ENCODE measurements at regions not wholly inside any gene's neighbourhood (a gene's known extent, or its start where the extent isn't known, plus 50 kb on each side); places are given as distances from the start of the nearest gene placed in this dataset.

DNA sequence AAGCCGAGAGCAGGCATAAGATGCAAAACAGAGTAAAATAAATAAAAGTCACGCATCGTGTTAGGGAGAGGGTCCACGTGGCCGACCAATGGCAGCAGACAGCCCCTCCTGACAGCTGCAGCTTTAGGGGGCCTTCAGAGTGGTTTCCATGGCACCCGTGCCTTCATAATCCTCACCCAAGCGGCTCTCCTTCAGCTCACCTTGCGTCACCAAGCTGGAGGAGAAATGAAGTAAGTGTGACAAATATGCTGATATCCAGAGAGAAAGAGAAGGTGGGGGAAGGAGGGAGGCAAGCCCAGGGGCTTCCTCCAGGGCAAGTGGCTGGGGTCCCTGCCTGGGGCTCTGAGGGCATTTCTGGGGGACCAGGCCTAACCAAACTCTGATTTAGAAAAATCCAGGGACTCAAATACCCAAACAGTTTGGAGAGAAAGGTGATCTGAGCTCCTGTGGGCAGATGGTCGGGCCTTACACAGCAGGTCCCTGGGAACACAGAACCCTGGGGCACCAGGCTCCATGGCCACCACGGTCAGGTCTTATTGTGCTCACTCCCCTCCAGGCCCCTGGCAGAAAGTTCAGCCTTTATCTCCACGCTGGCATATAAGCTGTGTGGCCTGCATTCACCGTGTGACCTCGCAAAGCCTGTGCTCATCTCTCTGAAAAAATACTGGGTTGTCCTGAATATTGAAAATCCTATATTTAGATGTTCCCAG is 80.7 kb upstream of the TNRC6C start:
- TF ChIP-seq SAP30 (IDR thresholded peaks at IDR 0.05; ENCODE audit: insufficient read depth, insufficient replicate concordance, low read length) (no peak), NRF1 (IDR thresholded peaks at IDR 0.05; ENCODE audit: low read depth, low read length) (no peak), SP4 (IDR thresholded peaks at IDR 0.05; ENCODE audit: low read length) (no peak), BCL11A (IDR thresholded peaks at IDR 0.05; ENCODE audit: low read depth in 2 of 2, low read length in 2 of 2) (no peak), PHF8 (conservative IDR thresholded peaks at IDR 0.05; ENCODE audit: low read depth, low read length) (no peak), HDAC6 (IDR thresholded peaks at IDR 0.05; ENCODE audit: low read depth, low read length) (no peak), SP1 (IDR thresholded peaks at IDR 0.05; ENCODE audit: low read depth, low read length) (no peak), TCF12 (IDR thresholded peaks at IDR 0.05; ENCODE audit: low read depth, low read length) (no peak), CREB1 (IDR thresholded peaks at IDR 0.05) (no peak), ASH2L (IDR thresholded peaks at IDR 0.05; ENCODE audit: low read length) (no peak), SRF (IDR thresholded peaks at IDR 0.05; ENCODE audit: low read depth, low read length) (no peak)
- TF ChIP-seq, protein P1, sequence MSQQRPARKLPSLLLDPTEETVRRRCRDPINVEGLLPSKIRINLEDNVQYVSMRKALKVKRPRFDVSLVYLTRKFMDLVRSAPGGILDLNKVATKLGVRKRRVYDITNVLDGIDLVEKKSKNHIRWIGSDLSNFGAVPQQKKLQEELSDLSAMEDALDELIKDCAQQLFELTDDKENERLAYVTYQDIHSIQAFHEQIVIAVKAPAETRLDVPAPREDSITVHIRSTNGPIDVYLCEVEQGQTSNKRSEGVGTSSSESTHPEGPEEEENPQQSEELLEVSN (IDR thresholded peaks at IDR 0.05) = no peak
- 88% methylated on average over 13 of the region's 13 CpGs; no CpG with 5 or more reads in 1 of the 2 experiments for WGBS, 2 experiments (ENCODE audit: extremely low coverage in 1 of 2, insufficient coverage in 1 of 2, insufficient read length in 1 of 2, insufficient replicate concordance in 2 of 2, low coverage in 1 of 2, low lambda C conversion rate in 2 of 2, missing lambda C conversion rate in 1 of 2)

More for the DNA sequence above, 80.7 kb upstream of the TNRC6C start:
- no peak overlapping the region for H4K5ac ChIP-seq (ENCODE audit: insufficient read length, low read depth, low read length)
- H3K9ac ChIP-seq (replicated peaks in 1 of 4; ENCODE audit: extremely low read depth in 1 of 4, low read depth in 3 of 4, low read length in 3 of 4) = no peak overlapping the region
- FAIRE-seq = no peak
- H3K9me3 ChIP-seq (ENCODE audit: insufficient read depth in 2 of 2, low read depth in 1 of 2, low read length in 1 of 2) = peaks cover 8 to 10% of the 10 kb centered on the region in 2 experiments; a peak in 2 of 4 replicates
- H2AFZ ChIP-seq (ENCODE audit: low read length) = no peak overlapping the region
- no peak overlapping the region for H3K56ac ChIP-seq (replicated peaks; ENCODE audit: insufficient read length, low read depth, low read length)
- H4K91ac ChIP-seq (replicated peaks; ENCODE audit: insufficient read length, low read length) = no peak overlapping the region
- H3K4me3 ChIP-seq (ENCODE audit: extremely low read depth in 1 of 4, insufficient read depth in 2 of 4, low read depth in 3 of 4, low read length in 4 of 4) = no peak overlapping the region
- H3K4me2 ChIP-seq (ENCODE audit: insufficient read depth in 1 of 2, low read depth in 2 of 2, low read length in 2 of 2) = no peak overlapping the region
- no peak overlapping the region for H2BK12ac ChIP-seq (ENCODE audit: low read depth, low read length)
- H3K36me3 ChIP-seq (ENCODE audit: control insufficient read depth in 2 of 4, insufficient read depth in 4 of 4, low read length in 3 of 4) = no peaks in the 10 kb centered on the region
- POLR2A ChIA-PET (ENCODE audit: partially characterized antibody) = interaction anchor here (1.1 kb wide), 1 partner anchor 80 kb away, joined by 4 read pairs; the partner anchor contains the start of gene TNRC6C
- no peak overlapping the region for H3K14ac ChIP-seq (ENCODE audit: insufficient read length)
- H2BK20ac ChIP-seq (ENCODE audit: low read length) = no peak overlapping the region
- no peaks in the 10 kb centered on the region; a peak in 2 of 7 replicates for H3K27me3 ChIP-seq (replicated peaks in 1 of 4; ENCODE audit: control insufficient read depth in 3 of 4, extremely low read depth in 1 of 4, insufficient read depth in 3 of 4, low read length in 3 of 4)
- no peak overlapping the region for H3K27ac ChIP-seq (ENCODE audit: low read depth, low read length)
- no peak overlapping the region for H2BK15ac ChIP-seq (ENCODE audit: low read length)
- H3K23ac ChIP-seq (ENCODE audit: insufficient read length) = no peak overlapping the region
- H3K23me2 ChIP-seq (ENCODE audit: low read depth, low read length) = peaks cover 4% of the 10 kb centered on the region; the same call in 1 of the 2 replicates
- H3K79me1 ChIP-seq (ENCODE audit: low read depth, low read length) = no peaks in the 10 kb centered on the region
- CTCF ChIA-PET (ENCODE audit: partially characterized antibody) = interaction anchor here (0.7 to 6.1 kb wide), 2 partner anchors 15 to 483 kb away, joined by 4 to 28 read pairs; no protein-coding TSS in a partner anchor
- peaks cover 0 to 8% (median 2%) of the 10 kb centered on the region in 4 experiments; a peak in 3 of 7 replicates for H3K4me1 ChIP-seq (replicated peaks in 1 of 4; ENCODE audit: control insufficient read depth in 3 of 4, insufficient read depth in 4 of 4, low read length in 3 of 4)
- H2BK5ac ChIP-seq (ENCODE audit: low read depth, low read length) = no peak overlapping the region
- peaks cover 0 to 5% of the 10 kb centered on the region in 2 experiments for H4K20me1 ChIP-seq (replicated peaks in 1 of 2; ENCODE audit: control insufficient read depth in 1 of 2, insufficient read depth in 2 of 2, low read length in 2 of 2)
- H3K79me2 ChIP-seq (ENCODE audit: control insufficient read depth in 1 of 2, insufficient read depth in 2 of 2, low read length in 2 of 2) = no peaks in the 10 kb centered on the region
- no peak overlapping the region for H3K18ac ChIP-seq (ENCODE audit: extremely low read depth, low read length)
- DNase-seq (ENCODE audit: low read depth in 1 of 2, low spot score in 2 of 2) = no peak
- H4K8ac ChIP-seq (ENCODE audit: extremely low read depth, insufficient read depth, low read length) = no peak overlapping the region
- H3K4ac ChIP-seq (replicated peaks; ENCODE audit: insufficient read length, low read depth, low read length) = no peak overlapping the region
- H2BK120ac ChIP-seq (replicated peaks; ENCODE audit: low read depth, low read length) = no peak overlapping the region
- H2AK5ac ChIP-seq (ENCODE audit: low read depth, low read length) = no peak overlapping the region
